Skeletal muscle satellite cell (primary cell): ENCODE measurements at regions not wholly inside any gene's neighbourhood (a gene's known extent, or its start where the extent isn't known, plus 50 kb on each side); places are given as distances from the start of the nearest gene placed in this dataset.

ENCODE experiments used
- H3K27me3 ChIP-seq: 2 replicates; pipeline ENCODE4 v1.7.0; 2013; ENCODE audit warnings: low read length; ENCODE audit not compliant: control insufficient read depth, insufficient read depth
- H3K36me3 ChIP-seq: 2 replicates; pipeline ENCODE4 v1.7.0; 2013; ENCODE audit warnings: mild to moderate bottlenecking, control low read depth, low read length; ENCODE audit not compliant: insufficient read depth
- H3K4me1 ChIP-seq: 2 replicates; pipeline ENCODE4 v1.7.0; 2013; ENCODE audit warnings: low read length; ENCODE audit not compliant: control insufficient read depth, insufficient read depth
- H3K4me2 ChIP-seq: 2 replicates; pipeline ENCODE4 v1.7.0; 2013; ENCODE audit warnings: mild to moderate bottlenecking, low read length
- H3K4me3 ChIP-seq: 2 replicates; pipeline ENCODE4 v1.7.0; 2013; ENCODE audit warnings: low read length
- H3K9ac ChIP-seq: 2 replicates; pipeline ENCODE4 v1.7.0; 2013; ENCODE audit warnings: mild to moderate bottlenecking, low read depth, low read length, moderate library complexity
- H3K9me3 ChIP-seq: replicated peaks from 2 replicates; pipeline ENCODE4 v1.7.0; 2013; ENCODE audit warnings: mild to moderate bottlenecking, control low read depth, low read length

- Histone ChIP-seq H3K4me1 (no peaks in the 10 kb centered on the region), H3K4me3 (no peak overlapping the region), H3K36me3 (no peaks in the 10 kb centered on the region), H3K27me3 (no peaks in the 10 kb centered on the region), H3K9ac (no peak overlapping the region), H3K4me2 (no peak overlapping the region), H3K9me3 (peaks cover 7% of the 10 kb centered on the region)
These were observed 376.6 kb upstream of the COBL start for GRCh38 chr7:51693258-51693657.

DNA sequence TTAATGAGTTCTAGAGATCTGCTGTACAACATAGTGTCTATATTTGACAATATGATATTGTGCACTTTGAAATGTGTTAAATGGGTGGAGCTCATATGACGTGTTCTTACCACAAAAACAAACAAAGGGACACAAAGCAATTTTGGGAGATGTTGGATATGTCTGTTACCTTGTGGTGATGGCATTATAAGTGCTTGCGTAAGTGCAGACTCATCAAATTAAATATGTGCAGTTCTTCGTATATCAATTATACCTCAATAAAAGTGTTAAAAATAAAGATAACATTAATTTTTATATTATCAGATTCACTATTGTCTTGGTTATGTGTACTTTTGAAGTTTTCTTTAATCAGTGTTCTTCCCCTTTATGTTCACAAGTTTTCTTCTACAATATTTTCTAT lies 372.9 kb upstream of the COBL start:
- Histone ChIP-seq H3K4me1 (no peaks in the 10 kb centered on the region), H3K36me3 (no peaks in the 10 kb centered on the region), H3K4me2 (no peak overlapping the region), H3K4me3 (no peak overlapping the region), H3K27me3 (no peaks in the 10 kb centered on the region), H3K9ac (no peak overlapping the region), H3K9me3 (peaks cover 5% of the 10 kb centered on the region)

DNA sequence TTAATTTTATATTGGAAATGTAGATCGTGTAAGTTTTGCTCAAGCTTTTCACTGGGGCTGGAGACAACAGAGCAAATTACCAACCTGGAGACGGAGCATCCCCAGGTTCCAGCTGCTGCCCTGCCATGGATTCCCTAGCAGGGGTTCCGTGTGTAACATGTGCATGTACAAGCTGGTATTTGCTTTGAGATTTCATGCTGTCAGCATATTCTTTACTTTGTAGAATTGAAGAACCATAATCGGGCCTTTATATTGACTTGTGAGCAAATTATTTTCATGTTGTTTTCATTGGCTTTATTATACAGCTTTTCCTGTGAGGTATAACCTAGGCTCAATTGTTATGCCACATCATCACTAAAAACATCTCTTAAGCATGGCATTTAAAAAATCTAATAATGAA lies 369.2 kb upstream of the COBL start:
- no peaks in the 10 kb centered on the region for H3K27me3 ChIP-seq
- H3K9me3 ChIP-seq: peaks cover 3% of the 10 kb centered on the region
- no peaks in the 10 kb centered on the region for H3K36me3 ChIP-seq
- H3K9ac ChIP-seq: no peak overlapping the region
- H3K4me3 ChIP-seq: no peak overlapping the region
- no peak overlapping the region for H3K4me2 ChIP-seq
- H3K4me1 ChIP-seq: no peaks in the 10 kb centered on the region

GRCh38 chr7:51680594-51681399 lies 364.2 kb upstream of the COBL start:
- no peak overlapping the region for H3K4me3 ChIP-seq
- H3K9ac ChIP-seq: no peak overlapping the region
- H3K9me3 ChIP-seq: peaks cover 3% of the 10 kb centered on the region
- H3K4me2 ChIP-seq: no peak overlapping the region
- no peaks in the 10 kb centered on the region for H3K36me3 ChIP-seq
- no peaks in the 10 kb centered on the region for H3K4me1 ChIP-seq
- no peaks in the 10 kb centered on the region for H3K27me3 ChIP-seq

GRCh38 chr7:51679358-51679757 lies 362.7 kb upstream of the COBL start:
- Histone ChIP-seq H3K9ac (no peak overlapping the region), H3K36me3 (no peaks in the 10 kb centered on the region), H3K27me3 (no peaks in the 10 kb centered on the region)

GRCh38 chr7:51666751-51667150 lies 350.1 kb upstream of the COBL start:
- Histone ChIP-seq H3K4me1 (no peaks in the 10 kb centered on the region), H3K9me3 (no peaks in the 10 kb centered on the region), H3K36me3 (no peaks in the 10 kb centered on the region), H3K4me3 (no peak overlapping the region), H3K4me2 (no peak overlapping the region), H3K9ac (no peak overlapping the region), H3K27me3 (no peaks in the 10 kb centered on the region)

More at GRCh38 chr7:51679358-51679757, 362.7 kb upstream of the COBL start:
- H3K4me2 ChIP-seq: no peak overlapping the region
- H3K4me3 ChIP-seq: no peak overlapping the region
- no peaks in the 10 kb centered on the region for H3K4me1 ChIP-seq
- peaks cover 2% of the 10 kb centered on the region for H3K9me3 ChIP-seq

- H3K36me3 ChIP-seq: no peaks in the 10 kb centered on the region
- no peaks in the 10 kb centered on the region for H3K4me1 ChIP-seq
- H3K9me3 ChIP-seq: no peaks in the 10 kb centered on the region
- H3K4me3 ChIP-seq: no peak overlapping the region
- H3K27me3 ChIP-seq: no peaks in the 10 kb centered on the region
- H3K4me2 ChIP-seq: no peak overlapping the region
- no peak overlapping the region for H3K9ac ChIP-seq
These were observed 349.7 kb upstream of the COBL start for GRCh38 chr7:51666266-51666665.

GRCh38 chr7:51665045-51665780 lies 348.6 kb upstream of the COBL start:
- Histone ChIP-seq H3K9ac (no peak overlapping the region), H3K36me3 (no peaks in the 10 kb centered on the region), H3K4me3 (no peak overlapping the region), H3K27me3 (no peaks in the 10 kb centered on the region), H3K4me1 (no peaks in the 10 kb centered on the region), H3K4me2 (no peak overlapping the region), H3K9me3 (peaks cover 1% of the 10 kb centered on the region)

- H3K27me3 ChIP-seq: no peaks in the 10 kb centered on the region
- no peaks in the 10 kb centered on the region for H3K4me1 ChIP-seq
- no peak overlapping the region for H3K9ac ChIP-seq
- H3K36me3 ChIP-seq: no peaks in the 10 kb centered on the region
- H3K9me3 ChIP-seq: peaks cover 8% of the 10 kb centered on the region
- no peak overlapping the region for H3K4me2 ChIP-seq
- H3K4me3 ChIP-seq: no peak overlapping the region
These were observed 343.9 kb upstream of the COBL start for GRCh38 chr7:51660516-51660915.

DNA sequence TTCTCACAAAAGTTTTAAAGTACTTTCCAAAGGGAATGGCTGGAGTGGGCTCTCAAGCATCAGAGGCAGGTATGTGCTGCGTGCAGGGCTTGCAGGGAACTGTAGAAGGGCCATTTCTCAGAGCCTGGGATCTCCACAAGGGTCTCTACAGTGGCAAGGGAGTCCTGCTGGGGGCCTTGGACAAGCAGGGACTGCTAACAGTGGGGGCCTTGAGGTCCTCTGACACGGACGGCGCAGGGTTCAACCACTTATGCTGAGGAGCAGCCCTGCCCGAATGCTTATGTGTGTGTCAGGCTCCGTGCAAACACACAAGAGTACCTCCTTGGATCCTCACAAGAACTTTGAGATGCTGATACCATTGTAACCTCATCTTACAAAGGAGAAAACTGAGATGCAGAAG lies 342.1 kb upstream of the COBL start:
- Histone ChIP-seq H3K36me3 (no peaks in the 10 kb centered on the region), H3K4me1 (no peaks in the 10 kb centered on the region), H3K9ac (no peak overlapping the region), H3K9me3 (peaks cover 13% of the 10 kb centered on the region), H3K27me3 (no peaks in the 10 kb centered on the region), H3K4me3 (no peak overlapping the region), H3K4me2 (no peak overlapping the region)

- Histone ChIP-seq H3K4me3 (no peak overlapping the region), H3K9ac (no peak overlapping the region), H3K4me1 (no peaks in the 10 kb centered on the region)
These were observed 331.3 kb upstream of the COBL start for GRCh38 chr7:51647931-51648351.

GRCh38 chr7:51647486-51647885 lies 330.9 kb upstream of the COBL start:
- Histone ChIP-seq H3K4me3 (no peak overlapping the region), H3K4me1 (no peaks in the 10 kb centered on the region), H3K36me3 (no peaks in the 10 kb centered on the region), H3K4me2 (no peak overlapping the region), H3K9ac (no peak overlapping the region), H3K9me3 (peaks cover 27% of the 10 kb centered on the region), H3K27me3 (no peaks in the 10 kb centered on the region)

More at GRCh38 chr7:51647931-51648351, 331.3 kb upstream of the COBL start:
- Histone ChIP-seq H3K27me3 (no peaks in the 10 kb centered on the region), H3K9me3 (peaks cover 27% of the 10 kb centered on the region), H3K36me3 (no peaks in the 10 kb centered on the region), H3K4me2 (no peak overlapping the region)
